NCI-H1092 (cell line): ENCODE measurements at regions not wholly inside any gene's neighbourhood (a gene's known extent, or its start where the extent isn't known, plus 50 kb on each side); places are given as distances from the start of the nearest gene placed in this dataset.
"Not testable (repeated sequence)": the region's sequence is repeated elsewhere in the genome, so short reads cannot be mapped to it uniquely, and the experiment has no call there.

Experiments used
- DNase-seq: peaks from one replicate; lab custom pipeline; 2025; lab: John Stamatoyannopoulos, UW

- DNase-seq, result no peak
These were observed 348.7 kb upstream of the RUNX1 start for GRCh38 chr21:35397781-35398180.

- DNase-seq, result no peak
These were observed 347.6 kb upstream of the RUNX1 start for GRCh38 chr21:35396655-35397054.

- no peak for DNase-seq
These were observed 346.6 kb upstream of the RUNX1 start for GRCh38 chr21:35395728-35396127.

- DNase-seq, result no peak
These were observed 345.7 kb upstream of the RUNX1 start for GRCh38 chr21:35394634-35395369.

GRCh38 chr21:35394049-35394448 lies 344.9 kb upstream of the RUNX1 start:
- no peak for DNase-seq

- peak; percentile 67 for DNase-seq
These were observed 341.1 kb upstream of the RUNX1 start for GRCh38 chr21:35390013-35390776.

GRCh38 chr21:35386491-35387079 lies 337.5 kb upstream of the RUNX1 start:
- DNase-seq, result no peak

- no peak for DNase-seq
These were observed 335.3 kb upstream of the RUNX1 start for GRCh38 chr21:35384375-35384774.

GRCh38 chr21:35382696-35383095 lies 333.6 kb upstream of the RUNX1 start:
- DNase-seq, result no peak

GRCh38 chr21:35381743-35382310 lies 332.7 kb upstream of the RUNX1 start:
- DNase-seq, result no peak

- DNase-seq, result not testable (repeated sequence)
These were observed 331.2 kb upstream of the RUNX1 start for GRCh38 chr21:35380304-35380703.

GRCh38 chr21:35378881-35379280 lies 329.8 kb upstream of the RUNX1 start:
- no peak for DNase-seq

- DNase-seq, result no peak
These were observed 328.5 kb upstream of the RUNX1 start for GRCh38 chr21:35377505-35378090.

- no peak for DNase-seq
These were observed 327.5 kb upstream of the RUNX1 start for GRCh38 chr21:35376406-35377135.

- DNase-seq, result no peak
These were observed 326.0 kb upstream of the RUNX1 start for GRCh38 chr21:35375115-35375514.

- DNase-seq, result no peak
These were observed 324.9 kb upstream of the RUNX1 start for GRCh38 chr21:35373998-35374397.

- DNase-seq, result no peak
These were observed 323.1 kb upstream of the RUNX1 start for GRCh38 chr21:35372201-35372600.

- DNase-seq, result no peak
These were observed 321.6 kb upstream of the RUNX1 start for GRCh38 chr21:35370671-35371070.

GRCh38 chr21:35370071-35370470 lies 321.0 kb upstream of the RUNX1 start:
- no peak for DNase-seq

- DNase-seq, result no peak
These were observed 319.2 kb upstream of the RUNX1 start for GRCh38 chr21:35368326-35368725.

- DNase-seq, result peak; percentile 66
These were observed 318.5 kb upstream of the RUNX1 start for GRCh38 chr21:35367553-35367952.
